Calu3 (cell line): ENCODE measurements at regions not wholly inside any gene's neighbourhood (a gene's known extent, or its start where the extent isn't known, plus 50 kb on each side); places are given as distances from the start of the nearest gene placed in this dataset.

ENCODE experiments used
- BruUV-seq: library from RNA; stranded (reverse); fragments of 400-500 nt; replicated peaks from 2 replicates; lab custom pipeline; 2021; lab: Mats Ljungman, UMichigan
- CTCF ChIA-PET: fragments of 300-600 bp; sonication (Branson Sonifier 250); formaldehyde crosslinking; loops from one replicate; lab custom pipeline; 2022; ENCODE audit warnings: antibody characterized with exemption; lab: Charles Lee
- DNase-seq: peaks from one replicate; pipeline ENCODE4 v3.0.0; 2022
- H3K27ac Mint-ChIP-seq: one replicate; pipeline ENCODE4 v1.8.0; 2022; ENCODE audit warnings: mixed read lengths; ENCODE audit not compliant: unreplicated experiment
- H3K27me3 Mint-ChIP-seq: one replicate; pipeline ENCODE4 v1.8.0; 2022; ENCODE audit warnings: mixed read lengths; ENCODE audit not compliant: unreplicated experiment
- H3K36me3 Mint-ChIP-seq: one replicate; pipeline ENCODE4 v1.8.0; 2022; ENCODE audit warnings: mild to moderate bottlenecking, moderate library complexity, mixed read lengths; ENCODE audit not compliant: insufficient read depth, unreplicated experiment
- H3K4me1 Mint-ChIP-seq: one replicate; pipeline ENCODE4 v1.8.0; 2022; ENCODE audit warnings: mild to moderate bottlenecking, low read depth, mixed read lengths; ENCODE audit not compliant: unreplicated experiment
- H3K4me3 Mint-ChIP-seq: one replicate; pipeline ENCODE4 v1.8.0; 2022; ENCODE audit warnings: mild to moderate bottlenecking, low read depth, moderate library complexity, mixed read lengths; ENCODE audit not compliant: unreplicated experiment
- H3K9me3 Mint-ChIP-seq: one replicate; pipeline ENCODE4 v1.8.0; 2022; ENCODE audit warnings: low read depth, mixed read lengths; ENCODE audit not compliant: unreplicated experiment
- intact Hi-C: fragments of 100-400 bp; cut with micrococcal nuclease; formaldehyde crosslinking; loops from one replicate; pipeline ENCODE4 v1.10.0; 2022; ENCODE audit not compliant: unreplicated experiment
- TF ChIP-seq, protein P1 (sequence below): fragments of 200-600 bp; IDR thresholded peaks from one replicate; pipeline ENCODE4 v1.8.0; 2022; ENCODE audit warnings: antibody characterized with exemption; ENCODE audit not compliant: unreplicated experiment

- H3K9me3 Mint-ChIP-seq = no peaks in the 10 kb centered on the region
- H3K4me3 Mint-ChIP-seq = no peak overlapping the region
- CTCF ChIA-PET = no interaction called here
- no peaks in the 10 kb centered on the region for H3K4me1 Mint-ChIP-seq
- intact Hi-C loops = no loop called here
- no peak for DNase-seq
- H3K27me3 Mint-ChIP-seq = peaks cover 18% of the 10 kb centered on the region
- BruUV-seq = no TSS peak
- no peaks in the 10 kb centered on the region for H3K36me3 Mint-ChIP-seq
- H3K27ac Mint-ChIP-seq = no peak overlapping the region
- TF ChIP-seq, protein P1, sequence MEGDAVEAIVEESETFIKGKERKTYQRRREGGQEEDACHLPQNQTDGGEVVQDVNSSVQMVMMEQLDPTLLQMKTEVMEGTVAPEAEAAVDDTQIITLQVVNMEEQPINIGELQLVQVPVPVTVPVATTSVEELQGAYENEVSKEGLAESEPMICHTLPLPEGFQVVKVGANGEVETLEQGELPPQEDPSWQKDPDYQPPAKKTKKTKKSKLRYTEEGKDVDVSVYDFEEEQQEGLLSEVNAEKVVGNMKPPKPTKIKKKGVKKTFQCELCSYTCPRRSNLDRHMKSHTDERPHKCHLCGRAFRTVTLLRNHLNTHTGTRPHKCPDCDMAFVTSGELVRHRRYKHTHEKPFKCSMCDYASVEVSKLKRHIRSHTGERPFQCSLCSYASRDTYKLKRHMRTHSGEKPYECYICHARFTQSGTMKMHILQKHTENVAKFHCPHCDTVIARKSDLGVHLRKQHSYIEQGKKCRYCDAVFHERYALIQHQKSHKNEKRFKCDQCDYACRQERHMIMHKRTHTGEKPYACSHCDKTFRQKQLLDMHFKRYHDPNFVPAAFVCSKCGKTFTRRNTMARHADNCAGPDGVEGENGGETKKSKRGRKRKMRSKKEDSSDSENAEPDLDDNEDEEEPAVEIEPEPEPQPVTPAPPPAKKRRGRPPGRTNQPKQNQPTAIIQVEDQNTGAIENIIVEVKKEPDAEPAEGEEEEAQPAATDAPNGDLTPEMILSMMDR = no peak
Observed at GRCh38 chr9:13755551-13755950, 476.1 kb upstream of the MPDZ start.

GRCh38 chr9:13750639-13751038, 471.1 kb upstream of the MPDZ start:
- CTCF ChIA-PET = no interaction called here
- no peak overlapping the region for H3K4me3 Mint-ChIP-seq
- H3K9me3 Mint-ChIP-seq = no peaks in the 10 kb centered on the region
- DNase-seq = no peak
- H3K27ac Mint-ChIP-seq = no peak overlapping the region
- no peaks in the 10 kb centered on the region for H3K27me3 Mint-ChIP-seq
- H3K4me1 Mint-ChIP-seq = no peaks in the 10 kb centered on the region
- intact Hi-C loops = no loop called here
- no peaks in the 10 kb centered on the region for H3K36me3 Mint-ChIP-seq
- TF ChIP-seq, protein P1 = no peak
- no TSS peak for BruUV-seq

DNA sequence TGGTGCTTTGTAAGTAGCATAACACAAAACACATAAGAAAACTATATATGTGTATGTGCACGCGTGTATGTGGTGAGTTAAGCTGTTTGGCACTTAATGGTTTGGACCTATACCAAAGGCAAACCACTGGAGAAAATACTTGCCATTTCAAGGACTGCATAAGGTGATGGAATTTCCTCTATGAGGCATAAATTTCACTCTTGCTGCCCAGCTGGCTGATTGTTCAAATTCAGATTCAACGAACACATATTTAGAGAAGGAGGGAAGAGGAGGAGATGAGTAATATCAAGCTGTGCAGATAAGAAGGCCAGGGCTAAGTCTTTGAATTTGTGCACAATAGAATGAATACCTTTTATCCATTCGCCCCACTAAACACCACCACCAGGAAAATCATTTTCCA, 470.6 kb upstream of the MPDZ start:
- Mint-ChIP-seq H3K4me3 (no peak overlapping the region), H3K36me3 (no peaks in the 10 kb centered on the region), H3K27ac (no peak overlapping the region), H3K9me3 (no peaks in the 10 kb centered on the region), H3K4me1 (no peaks in the 10 kb centered on the region), H3K27me3 (no peaks in the 10 kb centered on the region)
- DNase-seq = no peak
- CTCF ChIA-PET = no interaction called here
- intact Hi-C loops = no loop called here
- BruUV-seq = no TSS peak
- TF ChIP-seq, protein P1 = no peak

- no TSS peak for BruUV-seq
- H3K27ac Mint-ChIP-seq = no peak overlapping the region
- H3K27me3 Mint-ChIP-seq = no peaks in the 10 kb centered on the region
- H3K4me3 Mint-ChIP-seq = no peak overlapping the region
- H3K4me1 Mint-ChIP-seq = no peaks in the 10 kb centered on the region
- no peaks in the 10 kb centered on the region for H3K36me3 Mint-ChIP-seq
- CTCF ChIA-PET = no interaction called here
- no peaks in the 10 kb centered on the region for H3K9me3 Mint-ChIP-seq
- intact Hi-C loops = no loop called here
- TF ChIP-seq, protein P1 = no peak
- DNase-seq = no peak
Observed at GRCh38 chr9:13746876-13747275, 467.4 kb upstream of the MPDZ start.
